DND-41 (cell line): ENCODE measurements at regions not wholly inside any gene's neighbourhood (a gene's known extent, or its start where the extent isn't known, plus 50 kb on each side); places are given as distances from the start of the nearest gene placed in this dataset.

Source experiments
- ATAC-seq: fragments of 200-7000 bp; cut with Tn5 transposase; 3 replicates; pipeline ENCODE4 v1.9.1; 2021; ENCODE audit warnings: low read depth; ENCODE audit not compliant: insufficient read depth
- DNase-seq: peaks from one replicate; pipeline ENCODE4 v3.0.0-alpha.2; 2020
- H2AFZ ChIP-seq: 2 replicates; pipeline ENCODE4 v1.6.0; 2012; ENCODE audit warnings: low read depth, low read length
- H3K27ac ChIP-seq: 2 replicates; pipeline ENCODE4 v1.5.1; 2012; ENCODE audit warnings: low read length, inconsistent platforms
- H3K27me3 ChIP-seq: fragments of 200-600 bp; sonication (generic); 2 replicates; pipeline ENCODE4 v1.6.0; 2012; ENCODE audit warnings: low read length, mild to moderate bottlenecking, inconsistent platforms; ENCODE audit not compliant: insufficient read depth, poor library complexity
- H3K36me3 ChIP-seq: 2 replicates; pipeline ENCODE4 v1.5.1; 2012; ENCODE audit warnings: low read length, inconsistent platforms; ENCODE audit not compliant: insufficient read depth
- H3K4me1 ChIP-seq: 2 replicates; pipeline ENCODE4 v1.5.1; 2012; ENCODE audit warnings: mild to moderate bottlenecking, low read length; ENCODE audit not compliant: insufficient read depth
- H3K4me2 ChIP-seq: 2 replicates; pipeline ENCODE4 v1.6.0; 2012; ENCODE audit warnings: mild to moderate bottlenecking, moderate library complexity, low read length, inconsistent platforms; ENCODE audit not compliant: insufficient read depth
- H3K4me3 ChIP-seq, 2 experiments: fragments of 200-600 bp in 1 of 2; shearing (Covaris generic) in 1 of 2; 2 replicates each; pipeline ENCODE4 v1.5.1; 2012 to 2016; ENCODE audit warnings: inconsistent platforms in 2 of 2, low read length in 2 of 2, mild to moderate bottlenecking in 2 of 2, low read depth in 1 of 2, moderate library complexity in 1 of 2
- H3K79me2 ChIP-seq: 2 replicates; pipeline ENCODE4 v1.6.0; 2012; ENCODE audit warnings: low read length, inconsistent platforms; ENCODE audit not compliant: insufficient read depth
- H3K9ac ChIP-seq: 2 replicates; pipeline ENCODE4 v1.6.0; 2012; ENCODE audit warnings: low read depth, mild to moderate bottlenecking, inconsistent platforms, low read length, moderate library complexity
- H3K9me3 ChIP-seq: 2 replicates; pipeline ENCODE4 v1.5.1; 2012; ENCODE audit warnings: low read length, moderate library complexity, mild to moderate bottlenecking, inconsistent platforms; ENCODE audit not compliant: insufficient read depth, severe bottlenecking
- H4K20me1 ChIP-seq: 2 replicates; pipeline ENCODE4 v1.6.0; 2012; ENCODE audit warnings: low read length; ENCODE audit not compliant: insufficient read depth
- CTCF ChIP-seq: IDR thresholded peaks from 2 replicates; pipeline ENCODE4 v1.5.1; 2012; ENCODE audit warnings: borderline replicate concordance, low read length, moderate library complexity, mild to moderate bottlenecking; ENCODE audit not compliant: poor library complexity, severe bottlenecking; ENCODE audit errors: extremely low read depth
- EZH2 ChIP-seq: IDR thresholded peaks from 3 replicates; pipeline ENCODE4 v1.6.1; 2012; ENCODE audit warnings: borderline replicate concordance, low read depth, mild to moderate bottlenecking, moderate library complexity, low read length, inconsistent platforms; ENCODE audit not compliant: severe bottlenecking

GRCh38 chr2:175854129-175854528 lies 147.9 kb downstream of the LNPK start:
- TF ChIP-seq EZH2 (no peak), CTCF (no peak)
- H3K4me2 ChIP-seq: no peak overlapping the region

GRCh38 chr2:175853616-175853890 lies 148.5 kb downstream of the LNPK start:
- ATAC-seq (no peak), DNase-seq (no peak)
- no peak overlapping the region for H3K4me3 ChIP-seq
- H3K27me3 ChIP-seq: peaks cover 4% of the 10 kb centered on the region
- no peaks in the 10 kb centered on the region for H4K20me1 ChIP-seq
- no peaks in the 10 kb centered on the region for H3K36me3 ChIP-seq
- H3K79me2 ChIP-seq: no peaks in the 10 kb centered on the region
- no peak overlapping the region for H3K9ac ChIP-seq
- H3K9me3 ChIP-seq: no peaks in the 10 kb centered on the region
- H3K27ac ChIP-seq: no peak overlapping the region
- no peak overlapping the region for H2AFZ ChIP-seq
- TF ChIP-seq CTCF (no peak), EZH2 (no peak)
- no peak overlapping the region for H3K4me2 ChIP-seq
- H3K4me1 ChIP-seq: no peaks in the 10 kb centered on the region

More at GRCh38 chr2:175854129-175854528, 147.9 kb downstream of the LNPK start:
- H3K79me2 ChIP-seq: no peaks in the 10 kb centered on the region
- no peaks in the 10 kb centered on the region for H3K4me1 ChIP-seq
- H3K9ac ChIP-seq: no peak overlapping the region
- no peaks in the 10 kb centered on the region for H4K20me1 ChIP-seq
- ATAC-seq (no peak), DNase-seq (no peak)
- no peaks in the 10 kb centered on the region for H3K36me3 ChIP-seq
- no peak overlapping the region for H3K4me3 ChIP-seq
- no peaks in the 10 kb centered on the region for H3K9me3 ChIP-seq
- no peak overlapping the region for H3K27ac ChIP-seq
- H2AFZ ChIP-seq: no peak overlapping the region
- peaks cover 4% of the 10 kb centered on the region for H3K27me3 ChIP-seq

DNA sequence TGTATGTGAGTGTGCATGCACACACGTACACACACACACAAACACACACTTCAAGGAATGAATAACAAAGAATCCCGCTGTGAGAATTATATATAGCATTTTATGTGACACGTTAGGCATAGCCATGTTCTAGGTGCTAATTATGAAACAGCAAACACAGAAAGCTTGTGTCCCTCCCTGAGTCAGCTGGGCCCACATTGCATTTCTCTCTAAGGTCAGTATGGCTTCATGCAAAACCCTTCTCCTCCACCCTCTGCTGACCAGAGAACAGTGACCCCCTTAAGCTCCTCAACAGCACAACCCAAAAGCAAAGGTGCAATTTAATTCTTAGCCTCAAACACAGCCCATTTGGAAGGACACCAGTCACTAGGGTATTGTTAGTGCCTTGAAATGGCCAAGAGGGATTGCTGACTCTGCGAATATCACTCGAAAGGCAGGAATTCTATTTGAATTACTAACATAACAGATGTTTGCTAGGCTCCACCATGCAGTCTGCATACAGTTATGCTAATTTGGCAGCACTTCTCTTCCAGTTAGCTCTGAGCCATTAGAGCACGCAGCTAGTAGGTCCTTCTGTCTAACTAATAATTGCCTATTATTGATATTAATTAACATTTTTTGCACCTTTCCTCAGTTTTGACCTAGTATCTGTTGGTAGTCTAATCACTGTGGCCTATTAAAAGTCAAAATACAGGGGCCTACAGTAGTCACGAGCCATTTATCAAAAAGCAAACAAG lies 149.0 kb downstream of the LNPK start:
- DNase-seq: no peak
- Histone ChIP-seq H3K27me3 (peaks cover 4% of the 10 kb centered on the region), H3K4me2 (no peak overlapping the region), H3K4me3 (no peak overlapping the region), H2AFZ (no peak overlapping the region), H3K36me3 (no peaks in the 10 kb centered on the region), H3K4me1 (no peaks in the 10 kb centered on the region), H3K27ac (no peak overlapping the region), H4K20me1 (no peaks in the 10 kb centered on the region), H3K79me2 (no peaks in the 10 kb centered on the region), H3K9ac (no peak overlapping the region), H3K9me3 (no peaks in the 10 kb centered on the region)
- TF ChIP-seq EZH2 (no peak), CTCF (no peak)
- ATAC-seq: no peak
